Karpas-422 (cell line): ENCODE measurements at regions not wholly inside any gene's neighbourhood (a gene's known extent, or its start where the extent isn't known, plus 50 kb on each side); places are given as distances from the start of the nearest gene placed in this dataset.

Source experiments
- DNase-seq: peaks from one replicate; pipeline ENCODE4 v3.0.0-alpha.2; 2015
- H2AFZ ChIP-seq: fragments of 200-600 bp; sonication (generic); 2 replicates; pipeline ENCODE4 v1.6.1; 2014; ENCODE audit warnings: antibody characterized with exemption, low read length, mixed read lengths
- H3K27ac ChIP-seq: fragments of 200-600 bp; sonication (generic); 2 replicates; pipeline ENCODE4 v1.5.1; 2014; ENCODE audit warnings: mild to moderate bottlenecking, low read length, moderate library complexity
- H3K27me3 ChIP-seq: fragments of 200-600 bp; sonication (generic); 2 replicates; pipeline ENCODE4 v1.6.1; 2014; ENCODE audit warnings: low read length, mixed read lengths
- H3K36me3 ChIP-seq: fragments of 200-600 bp; sonication (generic); 2 replicates; pipeline ENCODE4 v1.6.1; 2014; ENCODE audit warnings: low read length, mixed read lengths; ENCODE audit not compliant: insufficient read depth
- H3K4me1 ChIP-seq: fragments of 200-600 bp; sonication (generic); 2 replicates; pipeline ENCODE4 v1.6.1; 2014; ENCODE audit warnings: mild to moderate bottlenecking, low read length, mixed read lengths
- H3K4me2 ChIP-seq: fragments of 200-600 bp; sonication (generic); 2 replicates; pipeline ENCODE4 v1.6.1; 2014; ENCODE audit warnings: low read length, low read depth, mild to moderate bottlenecking; ENCODE audit not compliant: poor library complexity, severe bottlenecking
- H3K4me3 ChIP-seq: fragments of 200-600 bp; sonication (generic); 2 replicates; pipeline ENCODE4 v1.5.1; 2014; ENCODE audit warnings: mild to moderate bottlenecking, antibody characterized with exemption, low read length, mixed read lengths
- H3K79me2 ChIP-seq: fragments of 200-600 bp; sonication (generic); 2 replicates; pipeline ENCODE4 v1.6.1; 2014; ENCODE audit warnings: mild to moderate bottlenecking, low read length, mixed read lengths
- H3K9ac ChIP-seq: fragments of 200-600 bp; sonication (generic); 2 replicates; pipeline ENCODE4 v1.6.0; 2014; ENCODE audit warnings: low read length
- H3K9me2 ChIP-seq: fragments of 200-600 bp; sonication (generic), shearing (Covaris generic); replicated peaks from 2 replicates; pipeline ENCODE4 v1.6.0; 2014; ENCODE audit warnings: mild to moderate bottlenecking, low read length, moderate library complexity; ENCODE audit not compliant: insufficient read depth
- H3K9me3 ChIP-seq: fragments of 300-700, 200-600 bp; sonication (generic); 2 replicates; pipeline ENCODE4 v1.6.1; 2014; ENCODE audit warnings: low read length, mixed read lengths
- H4K20me1 ChIP-seq: fragments of 200-600 bp; sonication (generic); 2 replicates; pipeline ENCODE4 v1.6.1; 2014; ENCODE audit warnings: mild to moderate bottlenecking, antibody characterized with exemption, low read length, low read depth; ENCODE audit not compliant: insufficient read depth

- Histone ChIP-seq H3K36me3 (no peaks in the 10 kb centered on the region), H3K27me3 (no peaks in the 10 kb centered on the region), H3K4me3 (no peak overlapping the region), H3K9me2 (no peaks in the 10 kb centered on the region), H4K20me1 (no peaks in the 10 kb centered on the region), H3K79me2 (no peaks in the 10 kb centered on the region), H2AFZ (no peak overlapping the region), H3K9me3 (no peaks in the 10 kb centered on the region), H3K4me1 (no peaks in the 10 kb centered on the region), H3K9ac (no peak overlapping the region), H3K27ac (no peak overlapping the region), H3K4me2 (no peak overlapping the region)
- DNase-seq = no peak
These were observed 97.7 kb upstream of the IER5L start for GRCh38 chr9:129275626-129276247.

DNA sequence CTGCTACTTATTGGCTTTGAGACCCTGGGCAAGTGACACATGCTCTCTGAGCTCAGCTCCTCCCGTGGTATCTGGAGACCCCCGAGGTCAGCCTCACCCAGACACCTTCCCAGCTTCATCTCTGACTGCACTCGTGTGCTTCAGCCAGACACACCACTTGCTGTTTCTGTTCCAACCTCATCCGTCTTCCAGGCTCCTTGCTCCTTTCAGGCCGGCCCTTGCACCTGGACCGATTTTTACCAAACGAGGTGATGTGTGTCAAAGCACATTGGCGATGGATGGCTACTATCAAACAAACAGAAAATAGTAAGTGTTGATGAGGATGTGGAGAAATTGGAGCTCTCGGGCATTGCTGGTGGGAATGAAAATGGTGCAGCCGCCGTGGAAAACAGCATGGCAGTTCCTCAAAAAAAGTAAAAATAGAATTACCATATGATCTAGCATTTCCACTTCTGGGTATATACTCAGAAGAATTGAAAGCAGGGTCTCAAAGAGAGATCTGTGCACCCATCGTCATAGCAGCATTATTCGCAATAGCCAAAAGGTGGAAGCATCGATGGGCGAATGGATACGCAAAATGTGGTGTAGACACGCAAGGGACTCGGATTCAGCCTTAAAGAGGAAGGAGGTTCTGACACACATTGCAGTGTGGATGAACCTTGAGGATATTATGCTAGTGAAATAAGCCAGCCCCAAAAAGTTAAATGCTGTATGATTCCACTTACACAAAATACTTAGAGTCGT is 96.1 kb upstream of the IER5L start:
- no peak overlapping the region for H3K4me3 ChIP-seq
- H3K9me2 ChIP-seq = no peaks in the 10 kb centered on the region
- no peak overlapping the region for H3K27ac ChIP-seq
- no peak for DNase-seq
- H3K27me3 ChIP-seq = no peaks in the 10 kb centered on the region
- H3K79me2 ChIP-seq = no peaks in the 10 kb centered on the region
- H3K4me1 ChIP-seq = no peaks in the 10 kb centered on the region
- no peak overlapping the region for H3K4me2 ChIP-seq
- no peaks in the 10 kb centered on the region for H3K9me3 ChIP-seq
- H2AFZ ChIP-seq = no peak overlapping the region
- no peaks in the 10 kb centered on the region for H4K20me1 ChIP-seq
- no peak overlapping the region for H3K9ac ChIP-seq
- no peaks in the 10 kb centered on the region for H3K36me3 ChIP-seq

- H3K27ac ChIP-seq = no peak overlapping the region
- H3K4me2 ChIP-seq = no peak overlapping the region
- no peaks in the 10 kb centered on the region for H3K4me1 ChIP-seq
- no peaks in the 10 kb centered on the region for H3K9me3 ChIP-seq
- no peaks in the 10 kb centered on the region for H4K20me1 ChIP-seq
- no peaks in the 10 kb centered on the region for H3K79me2 ChIP-seq
- H3K9me2 ChIP-seq = no peaks in the 10 kb centered on the region
- no peak overlapping the region for H3K9ac ChIP-seq
- H3K36me3 ChIP-seq = no peaks in the 10 kb centered on the region
- H3K4me3 ChIP-seq = no peak overlapping the region
- H2AFZ ChIP-seq = no peak overlapping the region
- no peaks in the 10 kb centered on the region for H3K27me3 ChIP-seq
- DNase-seq = no peak
These were observed 95.3 kb upstream of the IER5L start for GRCh38 chr9:129273136-129273895.

DNA sequence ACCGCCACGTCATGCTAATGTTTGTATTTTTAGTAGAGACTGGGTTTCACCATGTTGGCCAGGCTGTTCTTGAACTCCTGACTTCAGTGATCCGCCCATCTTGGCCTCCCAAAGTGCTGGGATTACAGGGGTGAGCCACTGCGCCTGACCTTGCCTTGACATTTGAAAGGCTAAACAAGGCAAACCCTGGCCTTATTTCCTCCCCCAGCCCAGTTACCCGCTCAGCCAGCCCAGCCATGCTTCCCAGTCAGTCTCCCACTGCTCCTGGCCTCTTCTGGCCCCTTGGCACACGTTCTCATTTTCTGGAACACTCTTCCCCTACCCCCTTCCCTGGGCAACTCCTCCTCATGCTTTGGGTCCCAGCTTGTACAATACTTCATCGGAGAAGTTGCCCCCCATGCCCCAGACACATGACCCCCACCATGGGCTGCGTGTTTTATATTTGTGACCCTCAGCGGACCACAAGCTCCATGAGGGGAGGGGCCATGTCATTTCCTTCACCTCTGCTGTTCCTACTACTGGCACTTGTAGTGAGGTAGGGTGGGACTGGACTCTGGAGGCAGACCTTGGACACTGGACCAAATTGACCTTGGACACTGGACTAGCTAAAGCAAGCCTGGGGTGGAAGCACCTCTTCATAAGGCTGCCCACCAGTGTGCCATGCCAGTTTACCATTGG is 94.4 kb upstream of the IER5L start:
- H3K4me3 ChIP-seq = no peak overlapping the region
- DNase-seq = no peak
- no peaks in the 10 kb centered on the region for H3K9me3 ChIP-seq
- no peaks in the 10 kb centered on the region for H3K27me3 ChIP-seq
- no peak overlapping the region for H2AFZ ChIP-seq
- H3K9ac ChIP-seq = no peak overlapping the region
- H3K4me2 ChIP-seq = no peak overlapping the region
- no peak overlapping the region for H3K27ac ChIP-seq
- no peaks in the 10 kb centered on the region for H3K79me2 ChIP-seq
- H3K9me2 ChIP-seq = no peaks in the 10 kb centered on the region
- H3K4me1 ChIP-seq = no peaks in the 10 kb centered on the region
- no peaks in the 10 kb centered on the region for H4K20me1 ChIP-seq
- H3K36me3 ChIP-seq = no peaks in the 10 kb centered on the region

DNA sequence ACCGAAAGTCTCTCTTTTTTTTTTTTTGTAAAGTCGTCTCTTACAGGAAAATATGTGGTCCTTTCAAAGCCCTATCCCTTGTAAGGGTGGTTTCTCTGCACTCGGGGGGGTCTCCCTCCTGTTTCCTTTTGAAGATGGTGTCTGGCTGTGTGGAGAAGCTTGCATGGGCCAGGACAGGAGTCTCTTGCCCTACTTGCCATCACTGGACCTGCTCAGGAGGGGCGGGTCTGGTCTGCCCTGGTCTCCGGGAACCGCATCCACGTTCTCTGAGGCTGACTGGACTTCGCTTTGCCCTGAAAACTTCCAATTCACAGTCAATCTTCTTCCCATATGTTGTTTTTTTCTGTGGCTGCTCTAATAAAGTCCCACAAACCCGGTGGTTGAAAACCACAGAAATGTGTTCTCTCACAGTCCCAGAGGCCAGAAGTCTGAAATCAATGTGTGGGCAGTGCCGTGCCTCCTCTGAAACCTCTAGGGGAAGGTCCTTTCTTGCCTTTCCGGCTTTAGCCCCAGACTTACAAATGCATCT is 92.9 kb upstream of the IER5L start:
- H3K4me3 ChIP-seq = no peak overlapping the region
- H3K27ac ChIP-seq = no peak overlapping the region
- H3K9ac ChIP-seq = no peak overlapping the region

GRCh38 chr9:129270205-129270604 is 92.1 kb upstream of the IER5L start:
- no peak overlapping the region for H3K27ac ChIP-seq
- H3K4me3 ChIP-seq = no peak overlapping the region
- H3K36me3 ChIP-seq = no peaks in the 10 kb centered on the region
- H3K79me2 ChIP-seq = no peaks in the 10 kb centered on the region
- no peak overlapping the region for H2AFZ ChIP-seq
- H3K9ac ChIP-seq = no peak overlapping the region
- H3K4me2 ChIP-seq = no peak overlapping the region
- no peaks in the 10 kb centered on the region for H3K9me3 ChIP-seq
- no peaks in the 10 kb centered on the region for H3K27me3 ChIP-seq
- H4K20me1 ChIP-seq = no peaks in the 10 kb centered on the region
- DNase-seq = no peak
- no peaks in the 10 kb centered on the region for H3K4me1 ChIP-seq
- no peaks in the 10 kb centered on the region for H3K9me2 ChIP-seq

More for the DNA sequence above, 92.9 kb upstream of the IER5L start:
- Histone ChIP-seq H3K36me3 (no peaks in the 10 kb centered on the region), H3K27me3 (no peaks in the 10 kb centered on the region), H3K9me2 (no peaks in the 10 kb centered on the region), H3K79me2 (no peaks in the 10 kb centered on the region), H3K4me1 (no peaks in the 10 kb centered on the region), H3K4me2 (no peak overlapping the region), H3K9me3 (no peaks in the 10 kb centered on the region), H4K20me1 (no peaks in the 10 kb centered on the region), H2AFZ (no peak overlapping the region)
- DNase-seq = no peak

GRCh38 chr9:129267141-129267540 is 89.1 kb upstream of the IER5L start:
- H3K9me3 ChIP-seq = no peaks in the 10 kb centered on the region
- H3K27me3 ChIP-seq = no peaks in the 10 kb centered on the region
- H3K27ac ChIP-seq = no peak overlapping the region

DNA sequence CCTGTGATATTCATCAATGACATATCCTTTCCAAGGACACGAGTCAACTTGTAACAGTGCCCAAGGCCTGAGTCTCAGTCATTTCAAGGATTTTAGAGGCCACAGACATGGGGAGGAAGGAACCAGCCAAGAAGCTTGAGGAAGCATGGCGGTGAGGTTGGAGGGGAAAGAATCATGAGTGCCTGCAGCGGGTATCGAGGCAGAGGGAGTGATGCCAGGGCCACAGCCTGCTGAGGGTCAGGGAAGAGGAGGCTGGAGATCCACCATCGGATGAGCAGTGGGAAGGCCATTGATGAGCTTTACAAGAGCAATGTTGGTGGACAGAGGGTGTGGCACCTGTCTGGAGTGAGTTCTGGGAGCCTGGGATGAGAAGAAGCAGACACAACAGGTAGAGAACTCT is 88.5 kb upstream of the IER5L start:
- H3K79me2 ChIP-seq = no peaks in the 10 kb centered on the region
- no peaks in the 10 kb centered on the region for H3K36me3 ChIP-seq
- no peak overlapping the region for H3K4me3 ChIP-seq
- no peak overlapping the region for H3K27ac ChIP-seq
- no peak for DNase-seq
- H3K4me2 ChIP-seq = no peak overlapping the region
- no peaks in the 10 kb centered on the region for H3K9me2 ChIP-seq
- no peaks in the 10 kb centered on the region for H3K27me3 ChIP-seq
- H2AFZ ChIP-seq = no peak overlapping the region
- no peaks in the 10 kb centered on the region for H4K20me1 ChIP-seq
- H3K9ac ChIP-seq = no peak overlapping the region
- H3K4me1 ChIP-seq = no peaks in the 10 kb centered on the region
- no peaks in the 10 kb centered on the region for H3K9me3 ChIP-seq

More at GRCh38 chr9:129267141-129267540, 89.1 kb upstream of the IER5L start:
- no peak for DNase-seq
- Histone ChIP-seq H3K9ac (no peak overlapping the region), H3K36me3 (no peaks in the 10 kb centered on the region), H3K4me3 (no peak overlapping the region), H3K4me2 (no peak overlapping the region), H3K9me2 (no peaks in the 10 kb centered on the region), H3K79me2 (no peaks in the 10 kb centered on the region), H2AFZ (no peak overlapping the region), H3K4me1 (no peaks in the 10 kb centered on the region), H4K20me1 (no peaks in the 10 kb centered on the region)
